ENCODE measurements at regions not wholly inside any gene's neighbourhood (a gene's known extent, or its start where the extent isn't known, plus 50 kb on each side); places are given as distances from the start of the nearest gene placed in this dataset.

DNA sequence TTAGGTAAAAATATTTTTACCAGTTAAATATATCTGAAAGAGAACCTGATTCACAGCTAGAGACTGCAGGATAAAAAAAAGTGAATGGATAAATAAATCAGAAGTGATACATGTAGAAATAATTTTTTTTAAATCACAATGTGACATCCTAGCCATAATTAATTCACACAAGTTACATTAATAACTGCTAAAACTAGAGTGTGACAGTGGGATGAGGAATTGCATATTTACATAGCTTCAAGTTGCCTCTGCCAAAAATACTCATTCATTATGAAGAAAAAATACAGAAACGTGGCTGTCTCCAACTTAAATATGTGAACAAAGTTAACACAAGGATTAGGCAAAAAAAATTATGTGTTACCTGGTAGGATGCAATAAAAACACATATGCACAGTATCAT is 473.5 kb upstream of the SEMA3A start:
- H3K27me3 ChIP-seq = no peaks in the 10 kb centered on the region
- H3K9me3 ChIP-seq = no peaks in the 10 kb centered on the region
- H3K36me3 ChIP-seq = no peaks in the 10 kb centered on the region
- H3K4me1 ChIP-seq = peaks cover 0 to 11% (median 3%) of the 10 kb centered on the region in 4 donors
- H3K27ac ChIP-seq = peak overlapping the region in 1 of 4 donors; percentile 25
- no peak overlapping the region for H3K4me3 ChIP-seq
- WGBS, 2 donors = 26 to 44% methylated on average over 1 of the region's 1 CpG
- no peak for DNase-seq
- TF ChIP-seq EP300 (IDR thresholded peaks at IDR 0.05) (no peak), POLR2A (IDR thresholded peaks at IDR 0.05) (no peak), POLR2AphosphoS5 (IDR thresholded peaks at IDR 0.05) (no peak)
- TF ChIP-seq, protein P1, sequence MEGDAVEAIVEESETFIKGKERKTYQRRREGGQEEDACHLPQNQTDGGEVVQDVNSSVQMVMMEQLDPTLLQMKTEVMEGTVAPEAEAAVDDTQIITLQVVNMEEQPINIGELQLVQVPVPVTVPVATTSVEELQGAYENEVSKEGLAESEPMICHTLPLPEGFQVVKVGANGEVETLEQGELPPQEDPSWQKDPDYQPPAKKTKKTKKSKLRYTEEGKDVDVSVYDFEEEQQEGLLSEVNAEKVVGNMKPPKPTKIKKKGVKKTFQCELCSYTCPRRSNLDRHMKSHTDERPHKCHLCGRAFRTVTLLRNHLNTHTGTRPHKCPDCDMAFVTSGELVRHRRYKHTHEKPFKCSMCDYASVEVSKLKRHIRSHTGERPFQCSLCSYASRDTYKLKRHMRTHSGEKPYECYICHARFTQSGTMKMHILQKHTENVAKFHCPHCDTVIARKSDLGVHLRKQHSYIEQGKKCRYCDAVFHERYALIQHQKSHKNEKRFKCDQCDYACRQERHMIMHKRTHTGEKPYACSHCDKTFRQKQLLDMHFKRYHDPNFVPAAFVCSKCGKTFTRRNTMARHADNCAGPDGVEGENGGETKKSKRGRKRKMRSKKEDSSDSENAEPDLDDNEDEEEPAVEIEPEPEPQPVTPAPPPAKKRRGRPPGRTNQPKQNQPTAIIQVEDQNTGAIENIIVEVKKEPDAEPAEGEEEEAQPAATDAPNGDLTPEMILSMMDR (IDR thresholded peaks at IDR 0.05) = no peak
- intact Hi-C loops (cut with DNase I) = no loop called here

DNA sequence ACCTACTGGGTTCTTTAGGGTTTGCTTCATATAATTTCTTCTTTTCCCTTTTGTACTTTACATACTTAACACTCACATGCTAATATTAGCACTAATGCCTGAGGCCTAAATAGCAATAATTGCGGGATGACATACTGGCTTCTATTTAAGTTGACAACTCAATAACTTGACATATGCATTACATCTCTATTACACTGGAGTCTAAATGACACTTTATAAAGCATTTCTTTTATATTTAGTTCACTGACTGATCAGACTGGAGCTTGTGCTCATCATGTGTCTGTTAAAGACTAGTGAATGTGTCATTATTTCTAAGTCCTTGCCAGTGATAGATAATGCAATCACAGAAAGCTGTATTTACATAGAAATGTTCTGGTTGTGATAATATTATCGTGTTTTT is 472.1 kb upstream of the SEMA3A start:
- Histone ChIP-seq H3K4me3 (no peak overlapping the region), H3K9me3 (no peaks in the 10 kb centered on the region), H3K27ac (no peak overlapping the region), H3K4me1 (peaks cover 0 to 12% (median 3%) of the 10 kb centered on the region in 4 donors), H3K36me3 (no peaks in the 10 kb centered on the region), H3K27me3 (no peaks in the 10 kb centered on the region)
- no peak for DNase-seq
- WGBS, 2 donors = 86 to 91% methylated on average over 2 of the region's 2 CpGs
- no peak for TF ChIP-seq POLR2AphosphoS5 (IDR thresholded peaks at IDR 0.05)
- intact Hi-C loops (cut with DNase I) = no loop called here

DNA sequence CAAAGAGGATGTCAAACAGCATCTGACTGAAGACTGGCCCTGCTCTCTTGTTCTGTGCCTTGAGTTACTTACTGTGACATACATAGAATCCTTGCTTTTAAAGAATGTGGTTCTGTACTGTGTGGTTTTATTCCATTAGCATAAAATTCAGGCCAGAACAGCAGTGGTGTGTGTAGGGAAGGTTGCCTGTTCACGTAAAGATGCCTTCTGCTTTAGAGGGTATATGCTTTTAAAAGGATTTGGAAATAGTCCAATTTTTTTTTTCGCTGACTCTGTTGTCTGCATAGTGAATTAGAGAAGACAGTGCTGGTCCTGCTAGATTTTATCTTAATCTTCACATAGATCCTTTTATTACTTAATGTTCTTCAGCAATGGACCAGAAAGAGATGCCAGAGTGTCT is 470.8 kb upstream of the SEMA3A start:
- intact Hi-C loops (cut with DNase I) = no loop called here
- Histone ChIP-seq H3K9me3 (no peaks in the 10 kb centered on the region), H3K4me3 (no peak overlapping the region), H3K27ac (no peak overlapping the region), H3K36me3 (no peaks in the 10 kb centered on the region), H3K27me3 (no peaks in the 10 kb centered on the region), H3K4me1 (peaks cover 0 to 12% (median 3%) of the 10 kb centered on the region in 4 donors)
- DNase-seq = no peak
- TF ChIP-seq POLR2AphosphoS5 (IDR thresholded peaks at IDR 0.05) = no peak
- WGBS, 2 donors = 87 to 88% methylated on average over 2 of the region's 2 CpGs

DNA sequence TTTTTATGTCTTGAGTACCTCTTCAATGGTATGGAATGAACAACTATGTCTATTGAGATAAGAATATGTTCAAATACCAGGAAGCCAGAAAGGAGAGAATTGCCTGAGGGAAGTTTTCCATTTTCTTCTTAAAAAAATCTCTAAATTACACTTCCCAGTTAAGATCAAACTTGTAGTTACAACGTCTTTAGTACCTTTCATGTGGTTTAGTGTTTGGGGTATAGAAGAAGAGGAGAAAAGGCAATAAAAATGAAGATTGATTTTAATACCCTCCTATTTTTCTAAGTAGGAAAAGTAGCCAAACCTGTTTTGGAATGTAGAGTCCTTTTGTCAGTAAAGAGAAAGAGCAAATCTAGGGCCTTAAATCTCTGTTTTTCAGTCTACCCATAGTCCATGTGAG is 470.0 kb upstream of the SEMA3A start:
- H3K4me3 ChIP-seq = no peak overlapping the region
- no peaks in the 10 kb centered on the region for H3K27me3 ChIP-seq
- peaks cover 0 to 12% (median 3%) of the 10 kb centered on the region in 4 donors for H3K4me1 ChIP-seq
- 16 to 46% methylated on average over 1 of the region's 1 CpG for WGBS, 2 donors
- DNase-seq = no peak
- intact Hi-C loops (cut with DNase I) = no loop called here
- H3K36me3 ChIP-seq = no peaks in the 10 kb centered on the region
- TF ChIP-seq POLR2A (IDR thresholded peaks at IDR 0.05) = no peak
- TF ChIP-seq, protein P1 (IDR thresholded peaks at IDR 0.05) = no peak
- no peak for TF ChIP-seq EP300 (IDR thresholded peaks at IDR 0.05)
- TF ChIP-seq POLR2AphosphoS5 (IDR thresholded peaks at IDR 0.05) = no peak
- H3K27ac ChIP-seq = no peak overlapping the region
- H3K9me3 ChIP-seq = no peaks in the 10 kb centered on the region

DNA sequence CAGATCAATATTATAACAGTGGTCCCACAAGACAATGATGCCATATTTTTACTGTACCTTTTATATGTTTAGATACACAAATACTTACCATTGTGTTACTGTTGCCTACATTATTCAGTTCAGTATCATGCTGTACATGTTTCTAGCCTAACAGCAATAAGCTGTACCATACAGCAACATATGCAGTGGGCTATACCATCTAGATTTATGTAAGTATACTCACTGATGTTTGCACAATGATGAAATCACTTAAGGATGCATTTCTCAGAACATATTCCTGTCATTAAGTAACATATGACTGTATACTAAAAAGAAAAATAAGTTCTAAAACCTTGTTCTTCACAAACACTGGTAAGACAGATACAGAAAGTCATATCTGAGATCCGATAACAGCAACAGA is 468.6 kb upstream of the SEMA3A start:
- intact Hi-C loops (cut with DNase I) = no loop called here
- no peak for DNase-seq
- H3K9me3 ChIP-seq = no peaks in the 10 kb centered on the region
- H3K36me3 ChIP-seq = no peaks in the 10 kb centered on the region
- peak overlapping the region in 3 of 4 donors; percentile 6 to 19 (median 18) for H3K4me3 ChIP-seq
- H3K27me3 ChIP-seq = no peaks in the 10 kb centered on the region
- 85 to 92% methylated on average over 1 of the region's 1 CpG for WGBS, 2 donors
- TF ChIP-seq POLR2A (IDR thresholded peaks at IDR 0.05) (no peak), EP300 (IDR thresholded peaks at IDR 0.05) (no peak), POLR2AphosphoS5 (IDR thresholded peaks at IDR 0.05) (no peak)
- TF ChIP-seq, protein P1 (IDR thresholded peaks at IDR 0.05) = no peak
- no peak overlapping the region for H3K27ac ChIP-seq
- H3K4me1 ChIP-seq = peaks cover 0 to 12% (median 3%) of the 10 kb centered on the region in 4 donors

DNA sequence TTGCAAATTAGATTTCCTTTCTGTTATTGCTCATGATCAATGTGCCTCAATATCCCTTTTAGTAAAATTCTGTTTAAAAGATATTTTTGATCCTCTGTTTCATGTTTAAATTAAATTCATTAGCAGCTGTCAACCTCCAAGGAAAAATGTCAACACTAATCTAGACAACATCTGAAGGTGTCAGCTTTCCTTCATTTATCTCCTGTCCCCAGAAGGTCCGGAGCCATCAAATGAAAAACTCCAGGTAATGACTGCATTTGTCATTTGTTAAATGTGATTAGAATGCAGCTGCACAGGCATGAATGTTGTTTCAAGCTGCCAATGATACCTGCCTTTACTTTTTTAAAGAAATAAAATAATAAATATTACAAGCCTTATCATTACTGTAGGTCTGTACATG is 463.7 kb upstream of the SEMA3A start:
- H3K27me3 ChIP-seq = no peaks in the 10 kb centered on the region
- 76 to 90% methylated on average over 1 of the region's 1 CpG for WGBS, 2 donors
- no peak overlapping the region for H3K27ac ChIP-seq
- no peaks in the 10 kb centered on the region for H3K36me3 ChIP-seq
- no peak for TF ChIP-seq POLR2A (IDR thresholded peaks at IDR 0.05)
- H3K4me1 ChIP-seq = peaks cover 0 to 11% (median 0%) of the 10 kb centered on the region in 4 donors
- no peaks in the 10 kb centered on the region for H3K9me3 ChIP-seq
- no peak overlapping the region for H3K4me3 ChIP-seq
- intact Hi-C loops (cut with DNase I) = no loop called here
- no peak for DNase-seq
